Cardiac fibroblast (primary cell): ENCODE measurements at regions not wholly inside any gene's neighbourhood (a gene's known extent, or its start where the extent isn't known, plus 50 kb on each side); places are given as distances from the start of the nearest gene placed in this dataset.

ENCODE experiments used
- DNase-seq, 2 donors: peaks; one replicate each; pipeline versions ENCODE4 v3.0.0 to v3.0.0-alpha.2; 2010; ENCODE audit warnings: low read depth in 2 of 2
- H3K4me3 ChIP-seq, 2 donors: replicated peaks in 1 of 2; 1 replicate in 1 of 2; 2 replicates in 1 of 2; pipeline ENCODE4 v1.5.1; 2011; ENCODE audit warnings: low read depth in 2 of 2, low read length in 2 of 2, mild to moderate bottlenecking in 2 of 2, moderate library complexity in 1 of 2
- CTCF ChIP-seq: IDR thresholded peaks from one replicate; pipeline ENCODE4 v1.5.1; 2011; ENCODE audit warnings: low read depth, mild to moderate bottlenecking, low read length, inconsistent platforms

- DNase-seq: no peak
- no peak for TF ChIP-seq CTCF
- H3K4me3 ChIP-seq: no peak overlapping the region
Observed at GRCh38 chr5:176171171-176171760, 67.0 kb upstream of the SIMC1 start.

GRCh38 chr5:176172246-176172645 is 66.0 kb upstream of the SIMC1 start:
- H3K4me3 ChIP-seq: no peak overlapping the region
- TF ChIP-seq CTCF: no peak
- DNase-seq: no peak

GRCh38 chr5:176173647-176174046 is 64.6 kb upstream of the SIMC1 start:
- no peak overlapping the region for H3K4me3 ChIP-seq
- no peak for TF ChIP-seq CTCF
- DNase-seq: no peak

GRCh38 chr5:176174345-176175025 is 63.7 kb upstream of the SIMC1 start:
- TF ChIP-seq CTCF: no peak

GRCh38 chr5:176175101-176175852 is 62.9 kb upstream of the SIMC1 start:
- H3K4me3 ChIP-seq: no peak overlapping the region
- DNase-seq: no peak
- TF ChIP-seq CTCF: no peak

More at GRCh38 chr5:176174345-176175025, 63.7 kb upstream of the SIMC1 start:
- no peak for DNase-seq
- no peak overlapping the region for H3K4me3 ChIP-seq

GRCh38 chr5:176176231-176176630 is 62.0 kb upstream of the SIMC1 start:
- TF ChIP-seq CTCF: no peak
- DNase-seq: no peak
- H3K4me3 ChIP-seq: no peak overlapping the region
